HuH-7.5 (cell line): ENCODE measurements at regions not wholly inside any gene's neighbourhood (a gene's known extent, or its start where the extent isn't known, plus 50 kb on each side); places are given as distances from the start of the nearest gene placed in this dataset.
"Not testable (repeated sequence)": the region's sequence is repeated elsewhere in the genome, so short reads cannot be mapped to it uniquely, and the experiment has no call there.

Experiments used
- DNase-seq: peaks from one replicate; pipeline ENCODE4 v3.0.0; 2011; ENCODE audit warnings: low spot score

DNA sequence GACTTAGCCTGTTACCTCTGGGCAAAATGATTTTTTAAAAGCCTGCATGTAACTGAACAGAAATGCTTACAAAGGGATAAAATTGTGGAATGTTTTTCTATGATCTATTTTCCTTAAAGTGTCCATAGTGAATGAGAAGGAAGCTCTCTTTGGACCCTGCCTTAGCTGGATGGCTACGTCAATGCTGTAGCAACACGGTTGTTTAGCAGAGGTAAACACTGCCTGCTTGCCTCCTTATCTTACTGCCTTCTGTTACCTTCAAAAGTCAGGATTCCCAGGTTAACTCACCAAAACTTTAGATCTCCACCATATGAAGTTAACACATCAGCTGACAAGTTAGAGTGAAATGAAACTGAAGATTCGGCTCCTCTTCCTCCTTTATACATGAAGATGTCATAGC, 402.6 kb downstream of the SAMD5 start:
- no peak for DNase-seq

- DNase-seq: no peak
Observed at GRCh38 chr6:147911686-147912085, 403.2 kb downstream of the SAMD5 start.

DNA sequence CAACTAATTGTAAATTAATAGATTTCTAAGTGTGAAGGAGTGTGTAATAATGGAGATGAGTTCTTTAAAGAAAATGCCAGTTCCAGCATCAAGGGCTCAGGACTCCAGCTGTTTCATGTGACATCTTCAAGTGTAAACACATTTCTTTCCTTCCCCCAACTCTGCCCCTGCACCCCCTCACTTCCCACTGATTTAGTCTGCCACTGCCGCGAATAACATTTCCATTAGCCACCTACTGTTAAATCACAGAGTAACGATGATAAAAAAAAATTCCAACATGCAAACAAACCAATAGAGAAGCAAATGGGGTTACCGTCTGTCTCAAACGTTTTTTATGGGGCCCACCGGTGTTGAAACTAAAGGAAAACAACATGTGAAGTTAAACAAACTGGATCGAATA, 414.3 kb downstream of the SAMD5 start:
- no peak for DNase-seq

DNA sequence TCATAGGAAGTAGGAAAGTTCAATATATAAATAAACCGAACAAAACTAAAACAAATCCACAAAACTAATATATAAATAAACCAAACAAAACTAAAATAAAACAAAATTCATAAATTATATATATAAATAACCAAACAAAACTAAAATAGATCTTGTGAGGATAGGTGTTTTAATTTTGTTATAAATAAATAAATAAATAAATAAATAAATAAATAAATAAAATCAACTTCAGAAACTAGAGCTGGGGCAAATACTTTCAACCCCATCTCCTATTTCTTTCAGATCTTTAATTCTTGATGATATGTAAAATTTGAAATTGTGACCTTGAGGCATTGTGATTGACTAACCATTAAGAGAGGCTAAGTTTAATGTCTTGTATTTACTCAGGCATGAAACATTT, 416.1 kb downstream of the SAMD5 start:
- no peak for DNase-seq

- no peak for DNase-seq
Observed at GRCh38 chr6:147925826-147926225, 416.8 kb upstream of the SASH1 start.

DNA sequence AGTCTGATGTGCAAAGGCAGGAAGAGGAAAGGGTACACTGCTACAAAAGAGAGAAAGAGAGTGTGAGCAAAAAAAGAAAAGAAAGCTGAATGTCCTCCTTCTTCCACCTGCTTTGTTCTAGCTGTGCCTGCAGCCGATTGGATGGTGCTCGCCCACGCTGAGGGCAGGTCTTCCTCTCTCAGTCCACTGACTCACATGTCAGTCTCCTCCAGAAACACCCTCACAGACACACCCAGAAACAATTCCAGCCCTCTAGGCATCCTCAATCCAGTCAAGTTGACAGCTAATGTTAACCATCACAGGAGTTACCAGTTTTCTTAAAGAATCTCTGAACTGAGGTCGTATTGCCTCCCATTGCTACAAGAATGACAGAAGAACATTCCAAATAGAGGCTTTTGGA, 411.9 kb upstream of the SASH1 start:
- DNase-seq: no peak

DNA sequence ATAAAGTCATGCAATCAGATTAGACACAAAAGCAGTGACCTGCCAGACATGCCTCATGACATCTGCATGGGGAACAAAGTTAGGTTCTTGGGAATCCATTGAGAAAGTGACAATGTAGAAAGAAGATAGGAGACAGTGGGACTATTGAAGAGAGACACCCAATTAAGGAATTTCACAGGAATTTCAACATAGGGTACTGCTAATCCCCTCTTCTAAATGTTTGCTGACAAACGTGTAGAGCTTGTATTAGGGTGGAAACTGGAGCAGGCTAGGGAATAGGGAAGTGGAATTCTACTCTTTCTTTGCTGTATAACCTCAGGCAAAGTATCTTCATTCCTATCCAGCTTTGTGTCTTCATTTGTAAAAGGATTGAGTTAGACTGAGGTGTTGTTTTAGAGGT, 409.4 kb upstream of the SASH1 start:
- DNase-seq: no peak

GRCh38 chr6:147935656-147936055, 407.0 kb upstream of the SASH1 start:
- no peak for DNase-seq

GRCh38 chr6:147936703-147937470, 405.8 kb upstream of the SASH1 start:
- no peak for DNase-seq

DNA sequence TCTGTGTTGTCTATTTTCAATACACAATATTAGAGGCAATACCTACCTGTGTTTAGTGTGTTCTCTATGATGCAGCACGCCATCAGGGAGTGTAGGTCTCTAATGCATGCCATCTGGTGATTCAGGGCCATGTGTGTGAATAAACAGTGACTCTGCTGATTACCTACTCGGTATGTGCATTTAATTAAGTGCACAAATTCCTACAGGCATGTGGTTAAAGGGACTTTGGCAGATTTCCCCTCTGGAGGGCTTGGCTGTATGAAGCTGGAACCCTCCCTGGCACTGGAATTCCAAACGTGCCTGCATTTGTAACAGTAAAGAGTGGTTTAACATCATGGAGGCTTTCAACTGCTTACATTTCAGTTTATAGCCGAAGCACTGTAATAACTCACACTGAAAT, 401.5 kb upstream of the SASH1 start:
- DNase-seq: no peak

- no peak for DNase-seq
Observed at GRCh38 chr6:147942363-147942762, 400.3 kb upstream of the SASH1 start.

GRCh38 chr6:147944122-147944521, 398.5 kb upstream of the SASH1 start:
- no peak for DNase-seq

DNA sequence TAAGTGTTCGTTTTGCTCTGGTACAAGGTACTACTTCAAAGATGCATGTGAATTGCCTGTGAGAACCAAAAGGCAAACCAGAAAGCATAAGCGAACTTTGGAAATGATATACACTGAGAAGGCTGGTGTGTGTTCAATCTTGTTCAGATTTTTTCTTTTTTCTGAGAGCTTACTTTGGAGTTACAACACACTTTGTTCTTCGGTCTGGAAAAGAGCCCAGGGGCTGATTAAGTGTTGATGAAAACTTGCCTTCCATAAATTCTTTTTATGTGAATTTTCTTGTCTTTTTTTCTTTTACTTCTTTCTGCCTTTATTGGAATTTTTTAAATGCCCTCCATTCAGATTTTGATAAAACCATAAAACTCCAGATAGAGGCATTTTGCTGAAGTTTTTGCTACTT, 395.1 kb upstream of the SASH1 start:
- DNase-seq: no peak

GRCh38 chr6:147949981-147950622, 392.5 kb upstream of the SASH1 start:
- DNase-seq: no peak

GRCh38 chr6:147950623-147950987, 392.0 kb upstream of the SASH1 start:
- no peak for DNase-seq

DNA sequence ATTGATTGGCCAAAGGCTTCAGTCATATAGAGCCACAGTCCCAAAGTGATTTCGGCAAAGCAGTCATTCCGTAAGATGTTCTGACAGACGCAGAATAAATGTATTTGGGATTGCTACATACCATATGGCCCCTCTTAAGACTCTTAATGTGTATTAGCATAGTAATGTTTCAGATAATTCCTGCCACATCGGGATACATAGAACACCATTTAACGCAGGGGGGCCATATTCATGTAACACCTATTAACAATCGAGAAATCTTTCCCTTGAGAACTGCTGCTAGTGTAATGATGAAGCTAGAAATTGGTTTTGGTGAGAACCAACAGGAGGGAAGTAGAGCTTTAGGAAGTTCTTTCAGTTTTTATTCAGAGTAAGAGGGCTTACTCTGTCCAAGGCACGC, 390.9 kb upstream of the SASH1 start:
- no peak for DNase-seq

DNA sequence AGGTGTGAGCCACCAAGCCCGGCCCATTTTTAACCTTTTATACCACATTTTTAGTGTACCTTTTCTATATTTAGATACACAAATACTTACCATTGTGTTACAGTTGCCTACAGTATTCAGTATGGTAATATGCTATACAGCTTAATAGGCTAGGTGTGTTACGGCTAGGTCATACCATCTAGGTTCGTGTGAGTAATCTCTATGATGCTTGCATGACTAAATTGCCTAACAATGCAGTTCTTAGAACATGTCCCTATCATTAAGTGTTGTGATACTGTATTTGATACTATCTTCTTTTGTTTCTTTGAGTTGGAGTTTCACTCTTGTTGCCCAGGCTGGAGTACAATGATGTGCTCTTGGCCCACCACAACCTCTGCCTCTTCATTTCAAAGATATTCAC, 387.7 kb upstream of the SASH1 start:
- DNase-seq: no peak

- DNase-seq: no peak
Observed at GRCh38 chr6:147958683-147959082, 384.0 kb upstream of the SASH1 start.

GRCh38 chr6:147961481-147962141, 381.0 kb upstream of the SASH1 start:
- DNase-seq: no peak

DNA sequence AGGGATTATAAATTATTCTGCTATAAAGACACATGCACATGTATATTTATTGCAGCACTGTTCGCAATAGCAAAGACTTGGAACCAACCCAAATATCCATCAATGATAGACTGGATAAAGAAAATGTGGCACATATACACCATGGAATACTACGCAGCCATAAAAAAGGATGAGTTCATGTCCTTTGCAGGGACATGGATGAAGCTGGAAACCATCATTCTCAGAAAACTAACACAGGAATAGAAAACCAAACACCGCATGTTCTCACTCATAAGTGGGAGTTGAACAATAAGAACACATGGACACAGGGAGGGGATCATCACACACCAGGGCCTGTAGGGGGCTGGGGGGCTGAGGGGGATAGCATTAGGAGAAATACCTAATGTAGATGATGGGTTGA, 377.2 kb upstream of the SASH1 start:
- not testable (repeated sequence) for DNase-seq

DNA sequence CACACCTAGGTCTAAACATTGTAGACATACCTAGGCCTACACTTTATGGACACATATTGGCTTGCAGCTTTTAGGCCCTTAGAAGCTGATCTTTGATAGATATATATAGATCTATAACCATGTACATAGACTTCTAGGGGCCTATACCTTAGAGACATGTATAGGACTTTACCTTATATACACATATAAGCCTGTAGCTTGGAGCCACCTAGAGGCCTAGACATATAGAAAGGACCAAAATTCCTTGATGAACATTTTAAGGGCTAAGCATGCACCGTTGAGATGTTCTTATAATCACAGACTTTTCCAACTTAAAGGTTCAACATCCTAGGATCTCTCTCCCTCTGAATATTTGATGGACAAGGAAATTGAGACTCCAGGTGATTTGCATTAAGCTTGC, 371.7 kb upstream of the SASH1 start:
- no peak for DNase-seq

- DNase-seq: no peak
Observed at GRCh38 chr6:147972448-147972847, 370.2 kb upstream of the SASH1 start.

DNA sequence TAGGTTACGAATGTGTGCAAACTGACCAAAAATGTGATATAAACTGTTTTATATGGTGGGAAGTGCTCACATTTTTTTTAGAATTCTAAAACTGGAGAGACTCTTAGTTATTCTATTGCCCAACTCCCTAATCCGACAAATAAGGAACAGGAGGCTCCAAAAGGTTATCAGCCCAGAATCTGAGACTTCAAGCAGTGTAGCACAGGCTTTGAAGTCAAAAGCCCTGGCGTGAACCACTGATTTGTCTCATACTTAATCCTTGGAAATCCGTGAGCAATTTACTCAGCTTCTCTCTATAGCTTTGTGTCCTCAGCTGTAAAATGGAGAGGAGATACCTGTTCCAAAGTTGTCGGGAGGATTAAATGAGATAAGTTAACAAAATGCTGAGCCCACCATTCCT, 368.8 kb upstream of the SASH1 start:
- no peak for DNase-seq

GRCh38 chr6:147974376-147974775, 368.3 kb upstream of the SASH1 start:
- DNase-seq: no peak
